CD4-positive, alpha-beta T cell (primary cell): ENCODE measurements at regions not wholly inside any gene's neighbourhood (a gene's known extent, or its start where the extent isn't known, plus 50 kb on each side); places are given as distances from the start of the nearest gene placed in this dataset.

Experiments
- ATAC-seq: fragments of 200-7000 bp; cut with Tn5 transposase; one replicate; pipeline ENCODE4 v1.10.0; 2022; ENCODE audit warnings: mild to moderate bottlenecking; ENCODE audit not compliant: poor library complexity
- CTCF ChIA-PET: fragments of 350-600 bp; sonication (Branson Sonifier 250); formaldehyde crosslinking; loops from one replicate; lab custom pipeline; 2021; ENCODE audit warnings: antibody characterized with exemption, inconsistent platforms; lab: Charles Lee
- POLR2A ChIA-PET: fragments of 350-600 bp; sonication (Branson Sonifier 250); formaldehyde crosslinking; loops from one replicate; lab custom pipeline; 2021; ENCODE audit warnings: antibody characterized with exemption, inconsistent platforms; lab: Charles Lee
- DNase-seq, 14 experiments: peaks; one replicate each; pipeline ENCODE4 v3.0.0-alpha.2; 2013 to 2020; ENCODE audit warnings: mixed read lengths in 2 of 14
- H3K27ac ChIP-seq, 2 donors: one replicate each; pipeline versions ENCODE4 v1.5.1 to v1.7.0; 2013; ENCODE audit warnings: low read length in 2 of 2, low read depth in 1 of 2, mild to moderate bottlenecking in 1 of 2
- H3K27me3 ChIP-seq, 2 experiments: 1 replicate in 1 of 2; 2 replicates in 1 of 2; pipeline versions ENCODE4 v1.6.1 to v1.7.0; 2013; ENCODE audit warnings: low read length in 2 of 2, control low read depth in 1 of 2, mild to moderate bottlenecking in 1 of 2, moderate library complexity in 1 of 2; ENCODE audit not compliant: insufficient read depth in 2 of 2, control insufficient read depth in 1 of 2
- H3K36me3 ChIP-seq: one replicate; pipeline ENCODE4 v1.6.1; 2013; ENCODE audit warnings: low read length, control low read depth; ENCODE audit not compliant: insufficient read depth
- H3K4me1 ChIP-seq: one replicate; pipeline ENCODE4 v1.6.1; 2013; ENCODE audit warnings: low read length, control low read depth; ENCODE audit not compliant: insufficient read depth
- H3K4me3 ChIP-seq: one replicate; pipeline ENCODE4 v1.5.1; 2013; ENCODE audit warnings: mild to moderate bottlenecking, low read length, moderate library complexity
- H3K9me3 ChIP-seq, 2 experiments: 1 replicate in 1 of 2; 2 replicates in 1 of 2; pipeline versions ENCODE4 v1.6.1 to v1.7.0; 2013; ENCODE audit warnings: low read length in 2 of 2, mild to moderate bottlenecking in 2 of 2, control low read depth in 1 of 2, moderate library complexity in 1 of 2; ENCODE audit not compliant: control insufficient read depth in 1 of 2, insufficient read depth in 1 of 2
- H3K27ac Mint-ChIP-seq: one replicate; pipeline ENCODE4 v1.8.0; 2020; ENCODE audit warnings: mixed read lengths
- H3K27me3 Mint-ChIP-seq: one replicate; pipeline ENCODE4 v1.8.0; 2021; ENCODE audit warnings: mixed read lengths
- H3K36me3 Mint-ChIP-seq: one replicate; pipeline ENCODE4 v1.8.0; 2021; ENCODE audit warnings: low read depth, mixed read lengths
- H3K4me1 Mint-ChIP-seq: one replicate; pipeline ENCODE4 v1.8.0; 2021; ENCODE audit warnings: low read depth, mixed read lengths
- H3K4me3 Mint-ChIP-seq: one replicate; pipeline ENCODE4 v1.8.0; 2020; ENCODE audit warnings: mild to moderate bottlenecking, mixed read lengths
- H3K9me3 Mint-ChIP-seq: one replicate; pipeline ENCODE4 v1.8.0; 2020; ENCODE audit warnings: mixed read lengths
- intact Hi-C, 2 experiments: fragments of 100-400 bp; cut with DNase I in 1 of 2; cut with micrococcal nuclease in 1 of 2; formaldehyde crosslinking; loops; one replicate each; pipeline versions ENCODE4 v1.15.1 to v1.9.0; 2023 to 2025; cut with DNase I, micrococcal nuclease
- TF ChIP-seq, protein P1 (sequence below): fragments of 200-600 bp; IDR thresholded peaks from one replicate; pipeline ENCODE4 v1.8.0; 2022; ENCODE audit warnings: antibody characterized with exemption, mild to moderate bottlenecking

DNA sequence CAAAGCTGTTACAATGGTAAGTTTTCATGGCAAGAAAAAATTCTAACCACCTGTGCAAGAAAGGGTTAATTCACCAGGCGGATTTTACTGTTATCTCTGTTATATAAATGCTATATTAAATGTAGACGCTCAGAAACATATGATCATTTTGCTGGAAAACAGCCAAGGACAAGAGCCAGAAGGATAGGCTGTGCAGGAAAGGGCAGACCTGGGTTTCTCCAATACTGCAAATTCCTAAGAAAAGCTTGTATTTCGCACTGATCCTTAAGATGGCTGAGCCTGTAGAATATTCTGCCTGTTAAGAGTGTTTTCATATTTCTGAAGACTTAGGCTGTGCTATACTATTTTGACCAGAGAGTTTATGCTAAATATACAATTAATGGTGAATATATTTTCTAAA, 564.1 kb upstream of the KCND2 start:
- Mint-ChIP-seq H3K36me3 (no peaks in the 10 kb centered on the region), H3K9me3 (peaks cover 7% of the 10 kb centered on the region), H3K27me3 (no peaks in the 10 kb centered on the region), H3K4me1 (no peaks in the 10 kb centered on the region), H3K4me3 (no peak overlapping the region), H3K27ac (no peak overlapping the region)
- DNase-seq = no peak
- H3K9me3 ChIP-seq = peaks cover 0 to 3% of the 10 kb centered on the region in 2 experiments
- H3K27me3 ChIP-seq = no peaks in the 10 kb centered on the region
- no peaks in the 10 kb centered on the region for H3K4me1 ChIP-seq
- no peak overlapping the region for H3K27ac ChIP-seq
- no peaks in the 10 kb centered on the region for H3K36me3 ChIP-seq
- intact Hi-C loops = no loop called here
- no peak overlapping the region for H3K4me3 ChIP-seq
- TF ChIP-seq, protein P1, sequence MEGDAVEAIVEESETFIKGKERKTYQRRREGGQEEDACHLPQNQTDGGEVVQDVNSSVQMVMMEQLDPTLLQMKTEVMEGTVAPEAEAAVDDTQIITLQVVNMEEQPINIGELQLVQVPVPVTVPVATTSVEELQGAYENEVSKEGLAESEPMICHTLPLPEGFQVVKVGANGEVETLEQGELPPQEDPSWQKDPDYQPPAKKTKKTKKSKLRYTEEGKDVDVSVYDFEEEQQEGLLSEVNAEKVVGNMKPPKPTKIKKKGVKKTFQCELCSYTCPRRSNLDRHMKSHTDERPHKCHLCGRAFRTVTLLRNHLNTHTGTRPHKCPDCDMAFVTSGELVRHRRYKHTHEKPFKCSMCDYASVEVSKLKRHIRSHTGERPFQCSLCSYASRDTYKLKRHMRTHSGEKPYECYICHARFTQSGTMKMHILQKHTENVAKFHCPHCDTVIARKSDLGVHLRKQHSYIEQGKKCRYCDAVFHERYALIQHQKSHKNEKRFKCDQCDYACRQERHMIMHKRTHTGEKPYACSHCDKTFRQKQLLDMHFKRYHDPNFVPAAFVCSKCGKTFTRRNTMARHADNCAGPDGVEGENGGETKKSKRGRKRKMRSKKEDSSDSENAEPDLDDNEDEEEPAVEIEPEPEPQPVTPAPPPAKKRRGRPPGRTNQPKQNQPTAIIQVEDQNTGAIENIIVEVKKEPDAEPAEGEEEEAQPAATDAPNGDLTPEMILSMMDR = no peak
- ChIA-PET POLR2A (no interaction called here), CTCF (no interaction called here)
- no peak for ATAC-seq

DNA sequence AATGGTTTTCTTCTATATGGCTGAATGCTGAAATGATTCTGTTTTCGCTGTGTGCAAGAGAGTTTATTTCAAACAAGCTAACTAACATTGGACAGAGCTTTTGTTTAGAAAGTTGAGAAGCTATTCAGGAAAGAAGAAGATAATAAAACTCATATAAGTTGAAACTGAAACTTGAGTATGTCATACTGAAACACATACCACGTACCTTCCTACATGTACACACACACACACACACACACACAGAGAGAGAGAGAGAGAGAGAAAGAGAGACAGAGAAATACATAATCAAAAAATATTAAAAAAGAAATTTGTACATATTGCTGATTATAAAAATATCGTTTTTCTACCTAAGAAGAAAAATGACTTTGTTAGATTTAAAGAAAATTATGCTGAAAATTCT, 561.9 kb upstream of the KCND2 start:
- H3K27ac ChIP-seq = no peak overlapping the region
- ChIA-PET POLR2A (no interaction called here), CTCF (no interaction called here)
- TF ChIP-seq, protein P1 = no peak
- Mint-ChIP-seq H3K36me3 (no peaks in the 10 kb centered on the region), H3K27ac (no peak overlapping the region), H3K9me3 (peaks cover 4% of the 10 kb centered on the region), H3K27me3 (no peaks in the 10 kb centered on the region), H3K4me1 (no peaks in the 10 kb centered on the region), H3K4me3 (no peak overlapping the region)
- H3K27me3 ChIP-seq = no peaks in the 10 kb centered on the region
- DNase-seq (no peak), ATAC-seq (no peak)
- H3K4me1 ChIP-seq = no peaks in the 10 kb centered on the region
- intact Hi-C loops = no loop called here
- H3K4me3 ChIP-seq = no peak overlapping the region
- peaks cover 0 to 3% of the 10 kb centered on the region in 2 experiments for H3K9me3 ChIP-seq
- H3K36me3 ChIP-seq = no peaks in the 10 kb centered on the region

DNA sequence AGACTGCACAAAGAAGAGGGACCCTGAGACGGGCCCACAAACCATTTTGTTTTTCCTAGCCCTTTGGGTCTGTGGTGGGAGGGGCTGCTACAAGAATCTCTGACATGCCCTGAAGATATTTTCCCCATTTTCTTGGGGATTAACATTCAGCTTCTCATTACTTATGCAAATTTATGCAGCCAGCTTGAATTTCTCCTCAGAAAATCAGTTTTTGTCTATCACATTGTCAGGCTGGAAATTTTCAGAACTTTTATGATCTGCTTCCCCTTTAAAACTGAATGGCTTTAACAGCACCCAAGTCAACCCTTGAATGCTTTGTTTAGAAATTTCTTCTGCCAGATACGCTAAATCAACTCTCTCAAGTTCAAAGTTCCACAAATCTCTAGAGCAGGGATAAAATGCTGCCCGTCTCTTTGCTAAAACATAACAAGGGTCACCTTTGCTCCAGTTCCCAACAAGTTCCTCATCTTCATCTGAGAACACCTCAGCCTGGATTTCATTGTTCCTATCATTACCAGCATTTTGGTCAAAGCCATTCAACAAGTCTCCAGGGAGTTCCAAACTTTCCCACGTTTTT, 560.0 kb upstream of the KCND2 start:
- Mint-ChIP-seq H3K27me3 (no peaks in the 10 kb centered on the region), H3K4me1 (no peaks in the 10 kb centered on the region), H3K4me3 (no peak overlapping the region), H3K27ac (no peak overlapping the region), H3K36me3 (no peaks in the 10 kb centered on the region), H3K9me3 (peaks cover 5% of the 10 kb centered on the region)
- no peak overlapping the region for H3K4me3 ChIP-seq
- POLR2A ChIA-PET = no interaction called here
- no peak overlapping the region for H3K27ac ChIP-seq
- H3K27me3 ChIP-seq = no peaks in the 10 kb centered on the region
- no peaks in the 10 kb centered on the region for H3K4me1 ChIP-seq
- intact Hi-C loops = no loop called here
- no peaks in the 10 kb centered on the region for H3K36me3 ChIP-seq
- ATAC-seq (no peak), DNase-seq (no peak)
- CTCF ChIA-PET = no interaction called here
- TF ChIP-seq, protein P1 = no peak
- peaks cover 0 to 3% of the 10 kb centered on the region in 2 experiments for H3K9me3 ChIP-seq
